Suprapubic skin (tissue), 4 donors: ENCODE measurements at regions not wholly inside any gene's neighbourhood (a gene's known extent, or its start where the extent isn't known, plus 50 kb on each side); places are given as distances from the start of the nearest gene placed in this dataset.

Experiments used
- CTCF ChIP-seq, 2 donors: fragments of 200-600 bp in 1 of 2; fragments of 450-650 bp in 1 of 2; sonication (generic) in 1 of 2; IDR thresholded peaks; one replicate each; pipeline ENCODE4 v1.5.1; 2016 to 2019; ENCODE audit warnings: antibody characterized with exemption in 2 of 2, mild to moderate bottlenecking in 1 of 2, moderate library complexity in 1 of 2
- EP300 ChIP-seq: sonication (generic); formaldehyde crosslinking; IDR thresholded peaks from one replicate; pipeline ENCODE4 v1.6.1; 2017; ENCODE audit warnings: antibody characterized with exemption
- POLR2A ChIP-seq, 2 donors: fragments of 450-650 bp; IDR thresholded peaks; one replicate each; pipeline ENCODE4 v1.6.1; 2017; ENCODE audit warnings: antibody characterized with exemption in 2 of 2, mild to moderate bottlenecking in 2 of 2, moderate library complexity in 2 of 2
- POLR2AphosphoS5 ChIP-seq, 3 donors: sonication (generic); formaldehyde crosslinking; IDR thresholded peaks; one replicate each; pipeline ENCODE4 v1.6.1; 2017; ENCODE audit warnings: antibody characterized with exemption in 3 of 3

DNA sequence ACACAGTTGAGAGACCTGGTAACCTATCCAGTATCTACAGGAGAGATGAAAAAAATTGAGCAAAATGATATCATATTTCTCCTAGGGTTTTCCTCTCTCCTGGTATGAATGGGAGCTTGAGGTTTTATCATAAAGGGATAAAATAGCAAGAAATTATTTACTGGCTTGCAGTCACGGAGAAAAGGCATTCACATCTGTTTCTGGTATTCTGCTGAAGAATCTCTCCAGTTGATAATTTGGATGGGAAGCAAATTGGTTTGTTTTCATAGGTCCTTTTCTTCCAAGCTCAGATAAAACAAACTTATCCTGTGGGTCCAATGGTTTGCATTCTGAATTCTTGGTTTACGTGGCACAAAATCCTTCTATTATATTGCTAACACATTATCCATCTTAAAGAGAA, 83.1 kb upstream of the GYPA start:
- TF ChIP-seq POLR2A (IDR thresholded peaks at IDR 0.05), result no peak
- no peak for TF ChIP-seq CTCF (IDR thresholded peaks at IDR 0.05)
- TF ChIP-seq EP300, result no peak
- no peak for TF ChIP-seq POLR2AphosphoS5 (IDR thresholded peaks at IDR 0.05)
